ENCODE measurements at regions not wholly inside any gene's neighbourhood (a gene's known extent, or its start where the extent isn't known, plus 50 kb on each side); places are given as distances from the start of the nearest gene placed in this dataset.

DNA sequence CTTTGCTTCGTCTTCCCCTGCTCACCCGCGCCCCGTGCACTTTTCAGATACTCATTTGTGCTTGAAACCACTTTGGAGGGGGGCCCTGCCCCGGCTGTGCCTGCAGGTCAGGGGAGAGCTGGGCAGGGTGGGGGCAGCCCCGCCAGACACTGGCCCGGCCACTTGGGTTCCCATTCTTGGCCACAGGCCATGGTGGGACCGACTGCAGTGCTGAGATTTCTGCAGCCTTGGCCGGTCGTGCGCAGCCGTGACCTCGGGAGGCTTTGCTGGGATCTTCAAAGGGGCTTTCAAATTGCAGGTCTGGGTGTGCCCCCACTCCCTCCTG, 54.5 kb upstream of the TTC34 start:
- TF ChIP-seq CTCF (conservative IDR thresholded peaks at IDR 0.05; ENCODE audit: low read length), result no peak
- no peak for TF ChIP-seq EZH2phosphoT487 (IDR thresholded peaks at IDR 0.05; ENCODE audit: borderline replicate concordance, low read depth, low read length)
